GM12872 (cell line): ENCODE measurements at regions not wholly inside any gene's neighbourhood (a gene's known extent, or its start where the extent isn't known, plus 50 kb on each side); places are given as distances from the start of the nearest gene placed in this dataset.

Experiments
- TF ChIP-seq, protein P1 (sequence below): IDR thresholded peaks from 3 replicates; pipeline ENCODE4 v1.5.1; 2011; ENCODE audit warnings: low read depth, mild to moderate bottlenecking, low read length, moderate library complexity; ENCODE audit not compliant: insufficient read depth

DNA sequence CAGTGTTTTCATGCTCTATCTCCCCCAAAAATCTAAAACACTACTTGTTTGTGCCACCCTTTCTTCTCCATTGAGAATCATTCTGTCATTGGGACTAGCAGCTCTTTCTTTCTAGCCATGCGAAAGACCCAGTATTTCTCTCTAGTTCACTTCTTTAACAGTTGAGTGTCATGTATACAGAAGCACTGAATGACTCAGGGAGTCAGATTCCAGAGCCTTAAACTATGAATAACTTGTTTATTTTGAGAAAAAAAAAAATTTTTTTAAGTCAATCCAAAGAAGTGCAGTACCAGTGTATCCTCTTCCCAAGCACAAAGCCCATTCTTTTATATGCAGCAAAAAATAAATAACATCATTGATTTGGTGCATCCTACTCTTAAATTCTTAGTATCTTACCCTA lies 415.4 kb upstream of the GRAMD2B start:
- TF ChIP-seq, protein P1, sequence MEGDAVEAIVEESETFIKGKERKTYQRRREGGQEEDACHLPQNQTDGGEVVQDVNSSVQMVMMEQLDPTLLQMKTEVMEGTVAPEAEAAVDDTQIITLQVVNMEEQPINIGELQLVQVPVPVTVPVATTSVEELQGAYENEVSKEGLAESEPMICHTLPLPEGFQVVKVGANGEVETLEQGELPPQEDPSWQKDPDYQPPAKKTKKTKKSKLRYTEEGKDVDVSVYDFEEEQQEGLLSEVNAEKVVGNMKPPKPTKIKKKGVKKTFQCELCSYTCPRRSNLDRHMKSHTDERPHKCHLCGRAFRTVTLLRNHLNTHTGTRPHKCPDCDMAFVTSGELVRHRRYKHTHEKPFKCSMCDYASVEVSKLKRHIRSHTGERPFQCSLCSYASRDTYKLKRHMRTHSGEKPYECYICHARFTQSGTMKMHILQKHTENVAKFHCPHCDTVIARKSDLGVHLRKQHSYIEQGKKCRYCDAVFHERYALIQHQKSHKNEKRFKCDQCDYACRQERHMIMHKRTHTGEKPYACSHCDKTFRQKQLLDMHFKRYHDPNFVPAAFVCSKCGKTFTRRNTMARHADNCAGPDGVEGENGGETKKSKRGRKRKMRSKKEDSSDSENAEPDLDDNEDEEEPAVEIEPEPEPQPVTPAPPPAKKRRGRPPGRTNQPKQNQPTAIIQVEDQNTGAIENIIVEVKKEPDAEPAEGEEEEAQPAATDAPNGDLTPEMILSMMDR: no peak

DNA sequence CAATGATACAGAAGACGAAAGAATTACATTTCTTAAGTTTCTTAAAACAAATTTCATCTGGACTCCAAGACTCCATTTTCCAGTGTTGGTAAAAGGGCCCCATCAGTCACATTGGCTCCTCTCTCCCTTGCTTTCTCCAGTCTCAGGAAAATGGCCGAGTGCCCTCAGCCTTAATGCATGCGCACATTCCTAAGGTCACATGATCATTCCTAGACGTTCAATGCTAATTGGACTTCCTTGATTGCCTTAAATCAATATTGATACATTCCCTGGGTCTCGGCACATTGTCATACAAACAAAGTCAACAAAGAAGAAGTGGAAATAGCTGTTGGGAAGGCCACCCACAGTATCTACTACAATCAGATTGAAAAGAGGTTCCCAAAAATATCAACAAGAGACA lies 413.6 kb upstream of the GRAMD2B start:
- TF ChIP-seq, protein P1: no peak

- TF ChIP-seq, protein P1: no peak
Observed at GRCh38 chr5:126014676-126015075, 408.5 kb upstream of the GRAMD2B start.

- TF ChIP-seq, protein P1: no peak
Observed at GRCh38 chr5:126015235-126016181, 407.7 kb upstream of the GRAMD2B start.

DNA sequence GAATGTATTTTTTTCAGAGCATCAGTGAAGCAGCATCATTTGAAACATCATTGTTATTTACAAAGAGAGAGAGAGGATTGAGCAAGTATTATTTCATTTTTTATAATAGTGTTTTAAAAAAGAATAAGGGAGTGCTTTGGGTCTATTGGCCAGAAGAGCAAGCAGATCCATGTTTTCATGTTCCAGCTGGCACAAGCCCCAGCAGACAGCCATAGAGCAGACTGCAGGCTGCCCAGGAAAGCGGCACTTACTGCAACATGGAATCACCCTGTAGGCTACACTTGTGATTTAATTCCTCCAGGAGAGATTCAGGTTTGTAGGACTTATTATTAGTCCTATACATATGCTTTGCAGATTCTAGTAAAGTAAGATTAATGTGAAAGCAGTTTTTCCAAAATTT lies 407.0 kb upstream of the GRAMD2B start:
- TF ChIP-seq, protein P1: no peak

GRCh38 chr5:126017096-126017495 lies 406.1 kb upstream of the GRAMD2B start:
- TF ChIP-seq, protein P1: no peak

DNA sequence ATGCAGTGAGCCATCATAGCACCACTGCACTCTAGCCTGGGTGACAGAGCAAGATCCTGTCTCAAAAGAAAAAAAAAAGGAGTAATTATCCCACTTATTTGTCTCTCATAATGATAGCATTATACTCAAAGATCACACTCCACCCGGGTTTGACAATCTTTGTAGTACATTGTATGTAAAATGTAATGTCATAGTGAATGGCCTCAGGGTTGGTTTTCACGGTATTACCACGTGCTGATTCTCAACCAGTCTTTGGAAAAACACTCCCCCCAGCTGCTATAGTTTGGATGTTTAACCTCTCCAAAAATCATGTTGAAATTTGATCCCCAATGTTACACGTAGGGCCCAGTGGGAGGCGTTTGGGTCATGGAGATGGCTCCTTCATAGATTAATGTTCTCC lies 402.4 kb upstream of the GRAMD2B start:
- TF ChIP-seq, protein P1: no peak
